GM19351 (cell line): ENCODE measurements at regions not wholly inside any gene's neighbourhood (a gene's known extent, or its start where the extent isn't known, plus 50 kb on each side); places are given as distances from the start of the nearest gene placed in this dataset.
A peak's percentile ranks its signal among the peaks of the same experiment; 100 is the strongest.
"Not testable (repeated sequence)": the region's sequence is repeated elsewhere in the genome, so short reads cannot be mapped to it uniquely, and the experiment has no call there.

Experiments
- ATAC-seq: cut with Tn5 transposase; IDR thresholded peaks from one replicate; pipeline ENCODE4 v1.9.1; 2021; ENCODE audit warnings: mild to moderate bottlenecking, moderate library complexity; ENCODE audit not compliant: unreplicated experiment

DNA sequence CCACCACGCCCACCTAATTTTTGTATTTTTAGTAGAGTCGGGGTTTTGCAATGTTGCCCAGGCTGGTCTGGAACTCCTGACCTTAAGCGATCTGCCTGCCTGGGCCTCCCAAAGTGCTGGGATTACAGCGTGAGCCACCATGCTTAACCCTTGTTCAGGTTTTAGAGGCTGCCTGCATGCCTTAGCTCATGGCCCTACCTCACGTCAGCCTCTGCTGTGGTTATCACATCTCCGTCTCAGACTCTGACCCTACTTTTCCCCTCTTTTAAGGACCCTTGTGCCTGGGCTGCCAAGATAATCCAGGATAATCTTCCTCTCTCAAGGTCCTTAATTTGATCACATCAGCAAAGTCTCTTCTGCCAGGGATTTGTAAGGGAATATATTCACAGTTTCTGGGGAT lies 98.2 kb upstream of the PMAIP1 start:
- no peak for ATAC-seq

DNA sequence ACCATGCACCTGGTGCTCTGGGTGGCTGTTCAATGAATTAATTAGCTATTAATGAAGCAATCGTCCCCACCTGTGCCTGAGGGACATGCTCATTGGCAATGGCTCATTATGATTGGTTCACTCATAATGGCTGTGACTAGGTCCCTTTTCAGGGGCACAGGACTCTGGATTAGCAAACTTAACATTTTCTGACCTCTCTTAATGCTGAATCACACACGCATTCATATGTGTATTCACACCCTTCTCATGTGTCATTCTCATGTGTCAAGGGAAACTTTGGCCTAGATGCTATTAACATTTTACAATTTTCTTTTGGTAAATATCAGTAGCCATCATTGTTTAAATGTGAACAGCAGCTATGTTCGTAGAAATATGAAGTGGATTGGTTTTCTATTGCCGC lies 98.9 kb upstream of the PMAIP1 start:
- no peak for ATAC-seq

- ATAC-seq, result no peak
These were observed 100.3 kb upstream of the PMAIP1 start for GRCh38 chr18:59799383-59800015.

DNA sequence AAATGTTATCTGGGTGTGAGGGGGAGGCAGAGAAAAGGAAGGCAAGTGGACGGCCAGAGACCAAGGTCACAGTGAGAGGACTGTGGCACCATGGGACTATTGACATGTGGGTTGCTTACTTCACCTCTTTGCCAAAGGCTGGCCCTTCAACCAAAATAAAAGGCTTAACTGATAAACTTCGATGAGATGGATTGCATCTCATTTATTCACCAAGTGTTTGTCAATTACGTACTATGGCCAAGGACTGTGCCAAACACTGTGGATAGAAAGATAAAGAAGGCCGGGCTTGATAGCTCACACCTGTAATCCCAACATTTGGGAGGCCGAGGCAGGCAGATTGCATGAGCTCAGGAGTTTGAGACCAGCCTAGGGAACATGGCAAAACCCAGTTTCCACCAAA lies 98.7 kb upstream of the CCBE1 start:
- ATAC-seq, result no peak

GRCh38 chr18:59792353-59792752 lies 95.1 kb upstream of the CCBE1 start:
- no peak for ATAC-seq

DNA sequence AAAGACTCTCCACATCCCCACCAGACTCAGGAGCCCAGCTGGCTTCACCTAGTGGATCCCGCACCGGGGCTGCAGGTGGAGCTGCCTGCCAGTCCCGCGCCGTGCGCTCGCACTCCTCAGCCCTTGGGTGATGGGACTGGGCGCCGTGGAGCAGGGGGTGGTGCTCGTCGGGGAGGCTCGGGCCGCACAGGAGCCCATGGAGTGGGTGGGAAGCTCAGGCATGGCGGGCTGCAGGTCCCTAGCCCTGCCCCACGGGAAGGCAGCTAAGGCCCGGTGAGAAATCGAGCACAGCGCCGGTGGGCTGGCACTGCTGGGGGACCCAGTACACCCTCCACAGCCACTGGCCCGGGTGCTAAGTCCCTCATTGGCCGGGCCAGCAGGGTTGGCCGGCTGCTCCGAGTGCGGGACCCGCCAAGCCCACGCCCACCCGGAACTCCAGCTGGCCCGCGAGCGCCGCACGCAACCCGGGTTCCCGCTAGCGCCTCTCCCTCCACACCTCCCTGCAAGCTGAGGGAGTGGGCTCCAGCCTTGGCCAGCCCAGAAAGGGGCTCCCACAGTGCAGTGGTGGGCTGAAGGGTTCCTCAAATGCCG lies 93.2 kb upstream of the CCBE1 start:
- ATAC-seq, result not testable (repeated sequence)

DNA sequence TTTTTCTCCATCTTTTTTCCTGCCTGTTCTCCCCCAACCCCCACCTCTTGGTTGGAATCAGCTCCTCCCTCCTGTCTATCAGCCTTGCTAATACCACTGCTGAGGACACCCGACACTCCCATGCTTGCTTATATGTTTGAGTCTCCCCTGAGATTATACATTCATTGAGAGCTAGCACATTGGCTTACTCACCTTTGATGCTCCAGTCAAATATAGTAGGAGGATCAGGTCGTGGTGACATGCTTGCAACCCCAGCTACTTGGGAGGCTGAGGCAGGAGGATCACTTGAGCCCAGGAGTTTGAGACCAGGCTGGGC lies 91.5 kb upstream of the CCBE1 start:
- no peak for ATAC-seq

DNA sequence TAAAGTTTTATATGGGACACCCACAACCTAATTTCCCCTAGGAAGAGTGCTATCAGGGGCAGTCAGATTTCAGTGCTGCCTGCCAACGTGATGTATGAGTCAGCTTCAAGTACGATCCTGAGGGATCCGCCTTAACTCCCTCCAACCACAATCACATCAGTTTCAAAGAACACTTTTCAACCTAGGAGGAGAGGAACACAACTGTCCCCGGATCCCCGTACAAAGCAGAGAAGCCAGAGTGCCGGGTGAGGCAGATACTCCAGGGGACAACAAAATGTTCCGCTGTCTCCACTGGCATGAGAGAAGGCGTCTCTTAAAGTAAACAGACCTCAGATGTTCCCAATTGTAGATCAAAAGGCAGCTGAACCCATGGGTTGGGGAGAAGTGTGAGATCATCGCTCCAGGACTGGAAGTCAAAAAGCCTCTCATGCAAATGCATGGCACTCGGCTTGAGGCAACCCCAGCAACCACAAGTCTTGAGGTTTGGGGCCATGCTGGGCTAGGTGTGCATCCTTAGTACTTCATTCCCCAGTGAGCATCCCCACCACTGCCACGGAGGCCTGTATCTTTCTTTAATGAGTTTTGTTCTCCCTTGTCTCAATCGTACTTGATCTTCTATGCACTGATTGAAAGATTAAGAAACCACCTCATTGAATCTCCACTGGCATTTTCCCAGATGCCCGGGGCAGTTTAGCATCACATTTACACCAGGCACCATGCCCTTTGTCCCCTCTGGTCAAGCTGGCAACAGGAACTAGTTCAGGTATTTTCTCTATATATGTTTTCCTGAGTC lies 91.0 kb upstream of the CCBE1 start:
- ATAC-seq, result no peak

GRCh38 chr18:59784694-59785093 lies 87.5 kb upstream of the CCBE1 start:
- no peak for ATAC-seq

DNA sequence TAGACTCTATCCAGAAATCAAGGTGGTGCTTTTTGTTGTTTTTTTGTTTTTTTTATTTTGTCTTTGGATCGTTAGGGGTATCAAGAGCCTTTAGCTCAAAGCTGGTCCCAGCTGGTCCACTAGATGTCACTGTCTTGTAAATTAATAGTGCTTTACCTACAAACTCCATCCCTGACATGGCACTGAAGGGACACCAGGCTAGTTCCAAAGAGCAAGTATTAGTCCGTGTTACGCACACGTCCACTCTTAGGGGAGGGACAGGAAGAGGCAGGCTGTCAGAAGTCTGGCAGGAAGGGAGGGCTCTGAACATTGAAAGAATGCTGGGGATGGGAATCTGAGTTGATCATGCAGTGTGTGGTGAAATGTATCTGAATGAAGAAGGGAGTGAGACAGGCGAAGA lies 85.9 kb upstream of the CCBE1 start:
- ATAC-seq, result peak; percentile 96

DNA sequence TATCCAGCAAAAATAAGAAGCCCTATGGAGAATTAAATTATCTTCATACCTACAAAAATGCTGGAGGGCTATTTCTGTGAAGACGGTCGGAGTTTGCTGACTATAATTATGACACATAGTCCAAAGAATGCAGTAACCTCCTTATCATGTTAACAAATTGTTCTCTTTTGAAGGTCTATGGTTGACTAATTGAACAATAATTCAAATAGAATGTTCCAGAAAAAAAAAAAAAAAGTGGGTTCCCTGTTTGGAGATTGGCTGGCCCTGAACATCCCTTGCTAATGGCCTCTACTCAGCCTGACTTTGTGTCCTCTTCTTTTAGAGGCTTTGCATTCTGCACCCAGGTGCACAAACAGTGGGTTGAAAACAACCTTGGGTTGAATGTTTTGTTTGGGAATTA lies 82.8 kb upstream of the CCBE1 start:
- ATAC-seq, result no peak

DNA sequence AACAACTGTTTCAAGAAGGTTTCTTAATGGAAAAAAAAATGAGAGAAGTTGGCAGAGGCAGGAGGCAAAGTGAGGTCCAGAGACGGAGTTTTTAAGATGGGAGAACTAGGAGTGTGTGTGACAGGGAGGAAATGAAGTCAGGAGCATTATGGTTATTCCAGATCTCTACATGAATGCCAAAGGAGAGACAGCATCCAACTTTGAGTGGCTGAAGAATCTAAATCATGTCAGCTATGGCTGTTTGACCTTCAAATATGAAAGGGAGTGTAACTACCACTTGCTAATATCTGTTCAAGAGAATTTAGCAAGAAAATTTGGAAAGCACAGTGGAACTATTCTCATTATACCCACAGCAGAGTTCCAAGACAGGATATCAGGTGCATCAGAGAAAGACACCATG lies 81.2 kb upstream of the CCBE1 start:
- ATAC-seq, result no peak

GRCh38 chr18:59777636-59778035 lies 80.4 kb upstream of the CCBE1 start:
- ATAC-seq, result no peak

DNA sequence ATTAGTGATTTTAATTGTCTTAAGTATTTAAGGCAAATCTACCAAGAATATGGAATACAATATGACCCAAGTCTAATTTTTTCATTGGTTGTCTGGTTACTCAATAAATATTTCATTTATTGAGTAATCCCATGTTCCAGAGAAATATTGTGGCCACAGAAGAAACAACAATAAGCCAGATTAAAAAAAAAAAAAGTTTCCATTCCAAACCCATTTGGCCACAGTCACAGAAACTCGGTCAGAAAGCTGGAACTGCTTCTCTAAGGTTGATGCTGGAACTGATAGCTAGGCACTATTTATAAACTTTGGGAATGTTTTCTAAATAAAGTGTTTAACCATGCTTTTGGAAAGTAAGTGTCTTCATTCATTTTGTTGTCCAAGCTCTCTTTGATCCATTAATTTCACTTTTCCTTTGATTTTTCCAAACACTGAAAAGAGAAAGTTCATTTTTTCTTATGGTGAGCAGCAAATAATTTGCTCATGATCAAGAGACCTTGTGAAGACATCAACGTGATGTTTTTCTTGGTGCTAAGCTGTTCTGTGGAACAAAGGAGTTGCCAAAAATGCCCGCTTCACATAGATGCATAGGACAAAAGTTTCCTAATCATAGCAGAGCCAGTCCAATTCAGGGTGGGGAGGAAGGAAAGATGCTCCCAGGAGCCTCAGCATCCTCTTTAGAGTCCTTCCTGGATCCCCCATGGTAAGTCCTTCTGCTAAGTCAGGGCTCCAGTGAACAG lies 72.1 kb upstream of the CCBE1 start:
- ATAC-seq, result no peak

DNA sequence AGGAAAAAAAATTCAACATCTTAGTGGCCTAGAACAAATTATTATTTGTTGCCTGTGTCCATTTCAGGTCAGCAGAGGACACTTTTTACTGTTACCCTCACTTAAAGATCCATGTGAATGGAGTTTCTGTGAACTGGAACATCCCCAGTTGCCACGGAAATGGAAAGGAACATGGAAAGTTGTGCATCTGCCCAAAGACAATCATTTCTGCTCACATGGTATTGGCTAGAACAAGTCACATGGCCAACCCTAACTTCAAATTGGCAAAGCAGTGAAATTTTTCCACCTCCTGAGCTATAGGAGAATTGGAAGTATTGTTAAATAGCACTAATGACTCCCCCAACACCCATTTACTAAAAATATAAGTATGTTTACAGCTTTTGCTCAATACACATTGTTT lies 71.2 kb upstream of the CCBE1 start:
- no peak for ATAC-seq

DNA sequence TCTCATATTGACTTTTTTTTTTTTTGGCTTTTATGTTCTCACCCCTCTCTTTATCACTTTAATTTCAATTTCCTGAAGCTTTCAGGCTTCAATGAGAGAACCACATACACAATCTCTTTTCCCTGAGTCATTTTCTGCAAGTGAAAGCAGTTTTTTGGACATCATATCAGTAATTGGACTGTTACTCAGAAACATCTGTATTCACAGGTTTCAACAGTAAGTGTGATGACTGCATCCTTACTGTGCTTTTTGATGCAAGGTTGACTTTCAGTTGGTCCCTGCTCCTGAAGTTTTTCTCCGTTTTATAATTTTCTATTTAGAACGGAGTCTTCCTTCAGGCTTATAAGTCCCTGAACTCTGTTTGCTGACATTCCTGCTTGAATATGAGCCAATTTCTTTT lies 70.5 kb upstream of the CCBE1 start:
- ATAC-seq, result no peak

DNA sequence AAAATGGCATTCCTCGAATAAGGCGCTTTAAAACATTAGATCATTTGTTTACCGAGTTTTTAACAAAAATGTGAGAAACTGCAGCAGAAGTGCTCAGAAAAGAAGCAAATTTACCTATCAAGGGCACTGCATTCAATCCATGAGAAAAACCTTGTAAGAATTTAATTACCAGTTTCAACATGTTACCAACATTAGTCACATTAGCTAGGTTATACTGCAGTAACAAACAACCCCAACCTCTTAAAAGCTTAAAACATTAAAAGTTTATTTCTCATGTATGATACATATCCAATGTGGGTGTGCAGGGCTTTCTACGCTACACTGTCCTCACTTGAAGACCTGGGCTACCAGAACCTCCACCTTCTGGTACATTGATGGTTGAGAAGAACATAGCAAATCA lies 68.1 kb upstream of the CCBE1 start:
- no peak for ATAC-seq

- ATAC-seq, result no peak
These were observed 67.1 kb upstream of the CCBE1 start for GRCh38 chr18:59764281-59764680.

GRCh38 chr18:59763541-59764136 lies 66.4 kb upstream of the CCBE1 start:
- ATAC-seq, result no peak

DNA sequence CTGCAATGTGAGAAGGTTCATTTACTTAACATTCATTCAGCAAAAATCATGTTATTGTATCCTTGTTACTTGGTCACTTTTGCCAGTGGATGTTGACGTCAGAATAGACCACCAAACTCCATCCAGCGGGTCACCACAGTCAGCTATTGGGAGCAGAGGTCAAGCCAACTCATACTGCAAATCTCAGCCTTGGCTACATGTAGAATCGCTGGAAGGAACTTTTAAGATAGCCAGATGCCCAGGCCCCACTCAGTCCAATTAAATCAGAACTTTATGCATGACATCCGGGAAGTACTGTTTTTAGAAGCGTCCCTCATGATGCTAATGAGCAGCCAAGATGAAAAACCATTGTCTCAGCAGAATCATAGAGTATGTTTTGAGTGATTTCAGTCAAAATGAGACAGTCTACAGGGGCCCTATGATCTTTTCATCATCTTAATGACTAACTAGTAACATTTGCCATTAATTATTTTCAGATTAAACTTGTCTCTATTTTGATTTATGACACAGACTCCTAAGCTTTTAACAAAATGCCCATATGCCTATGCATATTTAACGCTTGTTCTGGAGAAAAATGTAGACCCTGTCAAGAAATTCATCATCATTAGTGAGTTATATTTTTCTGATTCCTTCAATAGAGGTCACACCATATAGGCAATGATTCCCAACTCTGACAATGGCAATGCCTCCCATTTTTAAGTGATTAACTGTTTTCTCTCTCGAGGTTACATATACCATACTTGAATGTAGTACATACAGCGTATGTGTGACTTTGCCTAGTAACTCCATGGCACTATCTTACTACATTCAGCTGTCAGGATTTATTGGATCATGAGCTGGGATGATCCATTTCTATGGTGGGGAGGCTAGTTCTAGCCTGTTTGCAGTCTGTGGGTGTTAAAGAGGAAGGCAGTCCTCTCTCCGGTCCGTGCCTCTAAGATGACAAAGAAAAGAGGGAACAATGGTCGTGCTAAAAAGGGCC lies 63.7 kb upstream of the CCBE1 start:
- ATAC-seq, result no peak
